H1 (cell line): ENCODE measurements at regions not wholly inside any gene's neighbourhood (a gene's known extent, or its start where the extent isn't known, plus 50 kb on each side); places are given as distances from the start of the nearest gene placed in this dataset.

Experiments
- ATF2 ChIP-seq: IDR thresholded peaks from 2 replicates; pipeline ENCODE4 v1.6.1; 2012; ENCODE audit warnings: low read length, inconsistent platforms
- JUND ChIP-seq: IDR thresholded peaks from 2 replicates; pipeline ENCODE4 v1.6.1; 2011; ENCODE audit warnings: mild to moderate bottlenecking, improper control_type of control experiment, low read length
- TAF1 ChIP-seq: IDR thresholded peaks from 2 replicates; pipeline ENCODE4 v1.6.1; 2011; ENCODE audit warnings: mild to moderate bottlenecking, low read depth, low read length
- USF2 ChIP-seq: IDR thresholded peaks from 2 replicates; pipeline ENCODE4 v1.6.1; 2011; ENCODE audit warnings: low read length, improper control_type of control experiment
- TF ChIP-seq, protein P1 (sequence below), 3 experiments: IDR thresholded peaks; 1 replicate in 2 of 3; 2 replicates in 1 of 3; pipeline versions ENCODE4 v1.5.1 to v1.6.1; 2011; ENCODE audit warnings: low read length in 3 of 3, mild to moderate bottlenecking in 3 of 3, inconsistent platforms in 2 of 3, low read depth in 1 of 3, moderate library complexity in 1 of 3; ENCODE audit not compliant: insufficient read depth in 1 of 3; ENCODE audit errors: control extremely low read depth in 1 of 3

- TF ChIP-seq, protein P1, sequence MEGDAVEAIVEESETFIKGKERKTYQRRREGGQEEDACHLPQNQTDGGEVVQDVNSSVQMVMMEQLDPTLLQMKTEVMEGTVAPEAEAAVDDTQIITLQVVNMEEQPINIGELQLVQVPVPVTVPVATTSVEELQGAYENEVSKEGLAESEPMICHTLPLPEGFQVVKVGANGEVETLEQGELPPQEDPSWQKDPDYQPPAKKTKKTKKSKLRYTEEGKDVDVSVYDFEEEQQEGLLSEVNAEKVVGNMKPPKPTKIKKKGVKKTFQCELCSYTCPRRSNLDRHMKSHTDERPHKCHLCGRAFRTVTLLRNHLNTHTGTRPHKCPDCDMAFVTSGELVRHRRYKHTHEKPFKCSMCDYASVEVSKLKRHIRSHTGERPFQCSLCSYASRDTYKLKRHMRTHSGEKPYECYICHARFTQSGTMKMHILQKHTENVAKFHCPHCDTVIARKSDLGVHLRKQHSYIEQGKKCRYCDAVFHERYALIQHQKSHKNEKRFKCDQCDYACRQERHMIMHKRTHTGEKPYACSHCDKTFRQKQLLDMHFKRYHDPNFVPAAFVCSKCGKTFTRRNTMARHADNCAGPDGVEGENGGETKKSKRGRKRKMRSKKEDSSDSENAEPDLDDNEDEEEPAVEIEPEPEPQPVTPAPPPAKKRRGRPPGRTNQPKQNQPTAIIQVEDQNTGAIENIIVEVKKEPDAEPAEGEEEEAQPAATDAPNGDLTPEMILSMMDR (IDR thresholded peaks at IDR 0.05; ENCODE audit: control extremely low read depth in 1 of 3, insufficient read depth in 1 of 3, low read depth in 1 of 3, low read length in 3 of 3): no peak
- TF ChIP-seq ATF2 (no peak), TAF1 (no peak), USF2 (no peak), JUND (no peak)
Measured at GRCh38 chr5:145689235-145689634, 145.9 kb downstream of the PRELID2 start (continued).
